ENCODE measurements at regions not wholly inside any gene's neighbourhood (a gene's known extent, or its start where the extent isn't known, plus 50 kb on each side); places are given as distances from the start of the nearest gene placed in this dataset.

GRCh38 chr3:130627882-130628281, 110.9 kb downstream of the COL6A6 start:
- Histone ChIP-seq H3K9ac (replicated peaks in 1 of 4; ENCODE audit: extremely low read depth in 1 of 4, low read depth in 3 of 4, low read length in 3 of 4) (no peak overlapping the region), H3K36me3 (ENCODE audit: control insufficient read depth in 2 of 4, insufficient read depth in 4 of 4, low read length in 3 of 4) (no peaks in the 10 kb centered on the region), H3K9me3 (ENCODE audit: insufficient read depth in 2 of 2, low read depth in 1 of 2, low read length in 1 of 2) (no peaks in the 10 kb centered on the region), H3K4me1 (replicated peaks in 1 of 4; ENCODE audit: control insufficient read depth in 3 of 4, insufficient read depth in 4 of 4, low read length in 3 of 4) (no peaks in the 10 kb centered on the region), H4K91ac (replicated peaks; ENCODE audit: insufficient read length, low read length) (no peak overlapping the region), H3K23ac (ENCODE audit: insufficient read length) (no peak overlapping the region), H2AFZ (ENCODE audit: low read length) (no peak overlapping the region), H3K4ac (replicated peaks; ENCODE audit: insufficient read length, low read depth, low read length) (no peak overlapping the region), H2BK5ac (ENCODE audit: low read depth, low read length) (no peak overlapping the region), H3K79me2 (ENCODE audit: control insufficient read depth in 1 of 2, insufficient read depth in 2 of 2, low read length in 2 of 2) (no peaks in the 10 kb centered on the region), H4K20me1 (replicated peaks in 1 of 2; ENCODE audit: control insufficient read depth in 1 of 2, insufficient read depth in 2 of 2, low read length in 2 of 2) (no peaks in the 10 kb centered on the region), H3K27ac (ENCODE audit: low read depth, low read length) (no peak overlapping the region), H4K5ac (ENCODE audit: insufficient read length, low read depth, low read length) (no peak overlapping the region), H2AK5ac (ENCODE audit: low read depth, low read length) (no peak overlapping the region), H3K14ac (ENCODE audit: insufficient read length) (no peak overlapping the region), H2BK20ac (ENCODE audit: low read length) (no peak overlapping the region), H3K56ac (replicated peaks; ENCODE audit: insufficient read length, low read depth, low read length) (no peak overlapping the region), H2BK15ac (ENCODE audit: low read length) (no peak overlapping the region), H3K4me3 (ENCODE audit: extremely low read depth in 1 of 4, insufficient read depth in 2 of 4, low read depth in 3 of 4, low read length in 4 of 4) (no peak overlapping the region), H3K27me3 (replicated peaks in 1 of 4; ENCODE audit: control insufficient read depth in 3 of 4, extremely low read depth in 1 of 4, insufficient read depth in 3 of 4, low read length in 3 of 4) (peaks cover 0 to 1% (median 0%) of the 10 kb centered on the region in 4 experiments; a peak in 1 of 7 replicates), H4K8ac (ENCODE audit: extremely low read depth, insufficient read depth, low read length) (no peak overlapping the region), H3K18ac (ENCODE audit: extremely low read depth, low read length) (no peak overlapping the region), H2BK120ac (replicated peaks; ENCODE audit: low read depth, low read length) (no peak overlapping the region), H3K79me1 (ENCODE audit: low read depth, low read length) (no peaks in the 10 kb centered on the region), H3K23me2 (ENCODE audit: low read depth, low read length) (no peaks in the 10 kb centered on the region), H2BK12ac (ENCODE audit: low read depth, low read length) (no peak overlapping the region), H3K4me2 (ENCODE audit: insufficient read depth in 1 of 2, low read depth in 2 of 2, low read length in 2 of 2) (no peak overlapping the region)
- POLR2A ChIA-PET (ENCODE audit: partially characterized antibody) = no interaction called here
- DNase-seq (ENCODE audit: low read depth in 1 of 2, low spot score in 2 of 2) (no peak), FAIRE-seq (no peak)
- 100% methylated on average over 1 of the region's 1 CpG; no CpG with 5 or more reads in 1 of the 2 experiments for WGBS, 2 experiments (ENCODE audit: extremely low coverage in 1 of 2, insufficient coverage in 1 of 2, insufficient read length in 1 of 2, insufficient replicate concordance in 2 of 2, low coverage in 1 of 2, low lambda C conversion rate in 2 of 2, missing lambda C conversion rate in 1 of 2)
- CTCF ChIA-PET (ENCODE audit: partially characterized antibody) = no interaction called here
- TF ChIP-seq SAP30 (IDR thresholded peaks at IDR 0.05; ENCODE audit: insufficient read depth, insufficient replicate concordance, low read length) = no peak
- TF ChIP-seq CHD1 (IDR thresholded peaks at IDR 0.05; ENCODE audit: low read depth, low read length) = no peak
- TF ChIP-seq SIN3A (conservative IDR thresholded peaks at IDR 0.05 in 1 of 2, IDR thresholded peaks at IDR 0.05 in 1 of 2; ENCODE audit: low read depth in 1 of 2, low read length in 2 of 2) = no peak
- TF ChIP-seq BACH1 (IDR thresholded peaks at IDR 0.05; ENCODE audit: low read length) = no peak
- no peak for TF ChIP-seq RAD21 (IDR thresholded peaks at IDR 0.05 in 1 of 2, conservative IDR thresholded peaks at IDR 0.05 in 1 of 2; ENCODE audit: low read depth in 2 of 2, low read length in 2 of 2)
- TF ChIP-seq NANOG (IDR thresholded peaks at IDR 0.05; ENCODE audit: insufficient read depth, low read depth, low read length, poor library complexity, severe bottlenecking) = no peak
- TF ChIP-seq CEBPB (IDR thresholded peaks at IDR 0.05; ENCODE audit: low read depth, low read length) = no peak
- no peak for TF ChIP-seq RXRA (IDR thresholded peaks at IDR 0.05; ENCODE audit: insufficient read depth, low read depth, low read length)
- TF ChIP-seq RFX5 (IDR thresholded peaks at IDR 0.05; ENCODE audit: borderline replicate concordance, low read depth, low read length) = no peak
- TF ChIP-seq USF2 (IDR thresholded peaks at IDR 0.05; ENCODE audit: low read length) = no peak
- TF ChIP-seq ZNF274 (IDR thresholded peaks at IDR 0.05; ENCODE audit: borderline replicate concordance, extremely low read depth, low read length) = no peak
- TF ChIP-seq ATF3 (IDR thresholded peaks at IDR 0.05; ENCODE audit: insufficient read depth, low read depth, low read length) = no peak
- no peak for TF ChIP-seq POU5F1 (IDR thresholded peaks at IDR 0.05; ENCODE audit: low read depth, low read length)

Data from H1 (cell line).